OCI-LY1 (cell line): ENCODE measurements at regions not wholly inside any gene's neighbourhood (a gene's known extent, or its start where the extent isn't known, plus 50 kb on each side); places are given as distances from the start of the nearest gene placed in this dataset.

Experiments
- EZH2 ChIP-seq: fragments of 200-600 bp; sonication (generic), shearing (Covaris generic); IDR thresholded peaks from 2 replicates; pipeline ENCODE4 v1.8.0; 2017; ENCODE audit warnings: borderline replicate concordance, mixed run types, mild to moderate bottlenecking, antibody characterized with exemption, low read length, moderate library complexity, mixed read lengths
- TF ChIP-seq, protein P1 (sequence below): fragments of 200-600 bp; sonication (generic), shearing (Covaris generic); IDR thresholded peaks from 2 replicates; pipeline ENCODE4 v1.5.1; 2017; ENCODE audit warnings: mild to moderate bottlenecking, antibody characterized with exemption, low read length, moderate library complexity, mixed read lengths

DNA sequence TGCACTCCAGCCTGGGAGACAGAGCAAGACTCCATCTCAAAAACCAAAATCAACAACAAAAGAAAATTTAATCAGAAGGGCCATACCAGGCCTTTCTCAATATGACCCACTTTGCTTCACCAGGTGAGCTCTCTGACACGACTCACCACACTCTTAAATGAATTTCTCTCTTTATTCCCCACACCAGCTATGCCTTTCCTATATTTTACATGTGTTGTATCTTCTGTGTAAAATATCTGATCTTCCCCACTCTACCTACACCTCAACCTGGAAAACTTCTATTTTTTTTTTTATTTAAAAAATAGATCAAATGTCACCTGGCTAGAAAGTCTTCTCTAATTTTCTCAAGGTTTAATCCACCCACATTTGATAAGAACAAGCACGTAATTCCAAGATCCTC lies 77.6 kb upstream of the SLC39A8 start:
- TF ChIP-seq, protein P1, sequence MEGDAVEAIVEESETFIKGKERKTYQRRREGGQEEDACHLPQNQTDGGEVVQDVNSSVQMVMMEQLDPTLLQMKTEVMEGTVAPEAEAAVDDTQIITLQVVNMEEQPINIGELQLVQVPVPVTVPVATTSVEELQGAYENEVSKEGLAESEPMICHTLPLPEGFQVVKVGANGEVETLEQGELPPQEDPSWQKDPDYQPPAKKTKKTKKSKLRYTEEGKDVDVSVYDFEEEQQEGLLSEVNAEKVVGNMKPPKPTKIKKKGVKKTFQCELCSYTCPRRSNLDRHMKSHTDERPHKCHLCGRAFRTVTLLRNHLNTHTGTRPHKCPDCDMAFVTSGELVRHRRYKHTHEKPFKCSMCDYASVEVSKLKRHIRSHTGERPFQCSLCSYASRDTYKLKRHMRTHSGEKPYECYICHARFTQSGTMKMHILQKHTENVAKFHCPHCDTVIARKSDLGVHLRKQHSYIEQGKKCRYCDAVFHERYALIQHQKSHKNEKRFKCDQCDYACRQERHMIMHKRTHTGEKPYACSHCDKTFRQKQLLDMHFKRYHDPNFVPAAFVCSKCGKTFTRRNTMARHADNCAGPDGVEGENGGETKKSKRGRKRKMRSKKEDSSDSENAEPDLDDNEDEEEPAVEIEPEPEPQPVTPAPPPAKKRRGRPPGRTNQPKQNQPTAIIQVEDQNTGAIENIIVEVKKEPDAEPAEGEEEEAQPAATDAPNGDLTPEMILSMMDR = no peak
- no peak for TF ChIP-seq EZH2
